Stimulated activated CD4-positive, alpha-beta T cell treated with anti-CD3 and anti-CD28 coated beads, TNF-alpha, amount 100 ng/mL, for 1 hour (primary cell): ENCODE measurements at regions not wholly inside any gene's neighbourhood (a gene's known extent, or its start where the extent isn't known, plus 50 kb on each side); places are given as distances from the start of the nearest gene placed in this dataset.
"Not testable (repeated sequence)": the region's sequence is repeated elsewhere in the genome, so short reads cannot be mapped to it uniquely, and the experiment has no call there.

ENCODE experiments used
- DNase-seq, 3 donors: peaks; one replicate each; pipeline ENCODE4 v3.0.0-alpha.2; 2020; ENCODE audit warnings: low read depth in 3 of 3, low spot score in 1 of 3

DNA sequence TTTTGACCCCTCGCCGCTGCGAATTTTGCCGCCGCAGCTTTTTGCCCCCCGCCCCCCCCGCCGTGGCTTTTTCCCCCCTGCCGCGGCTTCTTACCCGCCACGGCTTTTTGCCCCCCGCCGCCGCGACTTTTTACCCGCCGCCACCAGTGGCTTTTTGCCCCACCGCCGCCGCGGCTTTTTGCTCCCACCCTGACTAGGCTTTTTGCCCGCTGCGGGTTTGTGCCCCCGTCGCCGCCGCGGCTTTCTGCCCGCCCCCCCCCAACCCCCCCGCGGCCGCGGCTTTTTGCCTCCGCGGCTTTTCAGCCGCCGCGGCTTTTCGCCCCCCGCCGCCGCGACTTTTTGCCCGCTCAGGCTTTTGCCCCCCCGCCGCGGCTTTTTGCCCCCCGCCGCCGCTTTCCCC, 598.1 kb downstream of the GOLGA6L6 start:
- DNase-seq: no peak

DNA sequence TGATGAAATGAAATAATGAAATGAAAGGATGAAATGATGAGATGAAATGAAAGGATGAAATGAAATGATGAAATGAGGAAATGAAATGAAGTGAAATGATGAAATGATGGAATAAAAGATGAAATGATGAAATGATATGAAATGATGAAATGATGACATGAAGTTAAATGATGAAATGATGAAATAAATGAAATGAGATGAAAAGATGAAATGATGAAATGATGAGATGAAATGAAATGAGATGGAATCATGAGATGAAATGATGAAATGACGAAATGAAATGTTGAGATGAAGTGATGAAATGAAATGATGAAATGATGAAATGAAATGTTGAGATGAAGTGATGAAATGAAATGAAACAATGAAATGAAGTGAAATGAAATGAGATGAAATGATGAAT, 638.3 kb downstream of the GOLGA6L6 start:
- DNase-seq: not testable (repeated sequence)

DNA sequence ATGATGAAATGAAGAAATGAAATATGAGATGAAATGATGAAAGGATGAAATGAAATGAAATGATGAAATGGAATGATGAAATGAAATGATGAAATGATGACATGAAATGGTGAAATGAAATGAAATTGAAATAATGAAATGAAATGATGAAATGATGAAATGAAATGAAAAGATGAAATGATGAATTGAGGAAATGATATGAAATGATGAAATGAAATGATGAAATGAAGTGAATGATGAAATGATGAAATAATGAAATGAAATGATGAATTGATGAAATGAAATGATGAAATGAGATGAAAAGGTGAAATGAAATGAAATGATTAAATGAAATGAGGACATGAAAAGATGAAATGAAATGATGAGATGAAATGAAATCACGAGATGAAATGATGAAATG, 639.2 kb downstream of the GOLGA6L6 start:
- DNase-seq: not testable (repeated sequence)

DNA sequence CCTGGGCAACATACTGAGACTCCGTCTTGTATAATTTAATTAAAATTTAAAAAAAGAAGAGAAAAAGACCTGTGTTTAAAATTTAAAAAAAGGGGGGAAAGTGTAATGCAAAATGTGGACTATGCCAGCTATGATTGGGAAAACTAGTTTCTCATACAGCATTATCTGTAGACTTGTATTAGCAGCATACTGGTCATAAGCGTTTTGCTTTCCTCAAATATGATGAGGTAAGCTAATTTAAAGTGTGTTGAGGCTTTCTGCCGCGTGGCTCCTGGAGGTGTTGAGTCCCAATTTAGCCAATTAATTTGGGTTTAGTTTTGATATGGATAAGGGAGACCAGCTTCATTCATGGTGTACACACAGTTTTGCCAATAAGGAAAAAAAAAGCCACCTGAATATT, 640.2 kb downstream of the GOLGA6L6 start:
- DNase-seq: not testable (repeated sequence)

DNA sequence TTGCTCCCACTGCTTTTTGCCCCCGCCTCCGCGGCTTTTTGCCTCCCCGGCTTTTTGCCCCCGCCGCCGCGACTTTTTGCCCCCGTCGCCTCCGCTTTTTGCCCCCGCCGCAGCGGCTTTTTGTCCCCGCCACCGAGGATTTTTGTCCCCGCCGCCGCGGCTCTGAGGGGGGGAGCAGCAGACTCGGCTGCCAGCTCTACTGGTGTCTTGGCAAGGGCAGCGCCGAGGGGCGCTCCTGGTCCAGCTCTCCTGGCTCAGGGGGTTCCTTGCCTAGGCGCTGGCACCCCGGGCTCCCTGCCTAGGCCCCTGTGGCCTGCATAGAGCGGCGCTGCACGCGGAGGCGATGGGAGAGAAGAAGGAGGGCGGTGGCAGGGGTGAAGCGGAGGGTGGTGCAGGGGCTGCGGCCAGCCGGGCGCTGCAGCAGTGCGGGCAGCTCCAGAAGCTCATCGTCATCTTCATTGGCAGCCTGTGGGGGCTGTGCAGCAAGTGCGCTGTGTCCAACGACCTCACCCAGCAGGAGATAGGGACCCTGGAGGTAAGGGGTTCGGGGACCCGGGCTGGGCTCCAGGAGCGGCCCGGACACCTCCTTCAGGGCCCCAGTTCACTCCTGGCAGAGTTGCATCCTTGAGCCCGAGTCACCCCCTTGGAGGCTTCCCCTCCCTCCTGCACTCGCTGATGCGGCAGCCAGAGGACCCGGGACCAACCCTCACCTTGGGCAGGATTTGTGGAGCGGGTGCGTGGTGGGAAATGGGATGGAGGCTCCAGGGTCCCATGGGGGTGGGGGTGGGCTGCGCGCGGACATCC, 642.4 kb downstream of the GOLGA6L6 start:
- DNase-seq: no peak

DNA sequence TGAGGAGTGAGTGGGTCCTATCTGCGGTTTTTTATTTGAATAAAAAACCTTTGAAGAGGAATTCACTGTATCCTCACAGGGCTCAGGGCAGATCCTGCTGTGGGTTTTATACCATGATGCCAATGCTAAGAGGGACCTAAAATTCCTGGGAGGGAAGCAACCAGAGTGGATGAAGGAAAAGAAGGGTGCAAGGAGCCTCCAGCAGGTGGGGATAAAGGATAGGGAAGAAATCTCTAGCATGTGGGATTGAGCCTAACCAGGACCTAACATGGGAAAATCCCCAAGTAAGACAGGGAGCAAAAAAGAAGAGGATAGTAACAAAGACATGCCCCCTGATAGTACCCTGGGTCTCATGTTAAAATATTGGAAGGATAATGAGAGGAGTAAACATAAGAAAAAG, 652.8 kb downstream of the GOLGA6L6 start:
- not testable (repeated sequence) for DNase-seq

DNA sequence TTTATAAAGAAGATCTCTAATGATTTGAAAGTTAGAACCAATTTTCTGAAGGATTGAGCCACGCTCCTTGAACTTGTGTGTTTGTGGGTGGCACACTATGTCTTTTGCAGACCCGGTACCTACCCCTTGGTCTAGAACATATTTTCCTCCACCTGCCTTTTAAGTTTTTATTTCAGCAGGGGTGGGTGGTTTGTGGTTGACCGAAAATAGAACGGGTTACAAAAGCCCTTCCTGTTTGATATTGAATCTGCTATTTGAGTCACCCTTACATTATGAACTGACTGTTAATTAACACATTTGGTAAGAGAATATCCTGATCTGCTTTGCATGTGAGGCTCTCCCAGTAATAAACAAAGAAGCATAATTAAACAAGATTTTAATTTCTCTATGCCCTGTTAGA, 697.5 kb downstream of the GOLGA6L6 start:
- not testable (repeated sequence) for DNase-seq
